ENCODE measurements at regions not wholly inside any gene's neighbourhood (a gene's known extent, or its start where the extent isn't known, plus 50 kb on each side); places are given as distances from the start of the nearest gene placed in this dataset.

DNA sequence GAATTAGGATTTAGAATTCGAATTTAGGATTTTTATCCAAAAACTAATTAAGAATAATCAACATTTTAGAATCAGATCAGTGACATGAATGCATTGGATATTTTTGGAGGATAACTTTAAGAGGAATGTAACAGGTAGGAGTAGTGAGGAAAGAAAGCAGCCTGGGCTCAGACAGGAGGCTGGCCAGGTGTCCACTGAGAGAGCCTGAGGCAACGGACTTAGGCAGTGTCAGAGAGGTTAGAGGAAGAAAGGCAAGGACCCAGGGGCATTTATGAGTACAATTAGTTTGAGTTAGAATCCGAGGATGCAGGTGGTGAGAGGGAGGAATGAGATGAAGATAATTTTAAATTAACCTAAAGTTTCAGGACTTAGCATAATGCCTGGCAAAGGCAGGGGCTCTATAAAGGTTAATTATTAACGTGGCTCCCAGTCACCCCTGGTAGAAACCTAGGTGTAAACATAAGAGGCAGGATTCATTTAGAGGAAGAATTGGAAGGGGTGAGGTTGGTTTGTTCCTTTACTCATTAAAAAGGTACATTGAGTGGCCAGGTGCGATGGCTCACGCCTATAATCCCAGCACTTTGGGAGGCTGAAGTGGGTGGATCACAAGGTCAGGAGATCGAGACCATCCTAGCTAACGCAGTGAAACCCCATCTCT is 507.1 kb downstream of the TMEM182 start:
- TF ChIP-seq CTCF (IDR thresholded peaks at IDR 0.05 in 8 of 11, conservative IDR thresholded peaks at IDR 0.05 in 3 of 11) (no peak), POLR2A (IDR thresholded peaks at IDR 0.05) (no peak)
